SK-N-SH (cell line): ENCODE measurements at regions not wholly inside any gene's neighbourhood (a gene's known extent, or its start where the extent isn't known, plus 50 kb on each side); places are given as distances from the start of the nearest gene placed in this dataset.

Source experiments
- CTCF ChIP-seq: fragments of 200-600 bp; sonication (generic); IDR thresholded peaks from 2 replicates; pipeline ENCODE4 v1.6.1; 2017; ENCODE audit warnings: antibody characterized with exemption, mild to moderate bottlenecking, moderate library complexity
- EZH2phosphoT487 ChIP-seq: fragments of 200-600 bp; sonication (generic); IDR thresholded peaks from 2 replicates; pipeline ENCODE4 v1.6.1; 2017; ENCODE audit warnings: low read depth, mixed run types, mild to moderate bottlenecking, antibody characterized with exemption, moderate library complexity, borderline replicate concordance
- POLR2AphosphoS5 ChIP-seq: IDR thresholded peaks from 2 replicates; pipeline ENCODE4 v1.6.1; 2012; ENCODE audit warnings: low read depth, low read length

- TF ChIP-seq CTCF (no peak), POLR2AphosphoS5 (no peak), EZH2phosphoT487 (no peak)
Measured at GRCh38 chr6:2388554-2389324, 143.3 kb upstream of the GMDS start.
